GM19023 (cell line): ENCODE measurements at regions not wholly inside any gene's neighbourhood (a gene's known extent, or its start where the extent isn't known, plus 50 kb on each side); places are given as distances from the start of the nearest gene placed in this dataset.
A peak's percentile ranks its signal among the peaks of the same experiment; 100 is the strongest.

Experiments
- ATAC-seq: cut with Tn5 transposase; IDR thresholded peaks from one replicate; pipeline ENCODE4 v1.9.1; 2021; ENCODE audit warnings: mild to moderate bottlenecking, moderate library complexity; ENCODE audit not compliant: unreplicated experiment

GRCh38 chr14:39739796-39740195 is 307.6 kb upstream of the FBXO33 start:
- ATAC-seq = no peak

- ATAC-seq = no peak
These were observed 302.1 kb upstream of the FBXO33 start for GRCh38 chr14:39734306-39734705.

DNA sequence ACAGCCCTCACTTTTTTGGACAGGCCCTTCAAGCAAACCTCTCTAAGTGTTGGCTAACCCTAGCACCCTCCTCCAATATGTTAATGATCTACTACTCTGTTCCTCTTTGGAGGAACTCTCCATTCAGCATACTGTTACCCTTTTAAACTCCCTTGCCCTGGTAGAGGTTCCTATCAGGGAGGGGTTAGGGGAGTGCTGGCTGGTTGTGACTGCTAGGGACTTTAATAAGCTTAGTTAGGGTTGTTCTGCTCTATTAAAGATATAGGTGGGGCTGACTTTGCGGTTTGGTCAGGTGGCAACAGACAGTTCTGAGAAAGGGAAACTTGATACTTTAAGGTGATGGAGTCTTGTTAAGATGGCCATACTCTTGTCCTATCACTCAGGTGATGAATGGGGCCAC is 301.5 kb upstream of the FBXO33 start:
- ATAC-seq = no peak

GRCh38 chr14:39731912-39732311 is 299.7 kb upstream of the FBXO33 start:
- ATAC-seq = no peak

GRCh38 chr14:39726563-39726962 is 294.3 kb upstream of the FBXO33 start:
- ATAC-seq = no peak

DNA sequence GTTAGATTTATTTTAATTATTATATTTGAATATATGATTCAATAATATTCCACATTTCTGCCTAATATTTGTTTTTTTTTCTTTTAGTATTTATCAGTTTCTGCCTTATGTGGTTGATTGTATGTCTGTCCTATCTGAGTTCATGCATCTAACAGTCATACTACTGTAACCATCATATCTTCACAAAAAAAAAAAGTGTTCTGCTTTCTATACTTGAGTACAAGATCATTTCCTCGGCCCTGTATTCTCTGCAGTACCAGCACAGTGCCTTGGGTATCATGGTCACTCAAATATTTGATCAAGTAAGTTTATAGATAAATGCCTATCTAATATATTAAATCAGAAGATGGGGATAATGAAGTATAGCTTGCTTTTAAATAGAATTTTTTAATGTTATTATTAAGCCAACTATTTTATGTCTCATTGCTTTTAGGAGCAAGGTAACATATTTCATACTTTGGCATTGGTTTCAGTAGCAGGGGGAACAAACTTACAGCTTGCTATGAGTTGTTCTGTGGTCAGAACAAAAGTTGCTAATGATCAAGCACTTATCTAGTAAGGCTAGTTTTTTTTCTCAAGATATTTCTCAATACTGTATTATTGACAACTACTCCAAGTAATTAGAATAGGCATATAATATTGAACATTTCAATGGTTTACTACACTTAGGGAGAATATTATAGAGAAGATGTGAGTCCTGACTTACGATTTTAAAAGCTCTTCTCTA is 290.5 kb upstream of the FBXO33 start:
- no peak for ATAC-seq

DNA sequence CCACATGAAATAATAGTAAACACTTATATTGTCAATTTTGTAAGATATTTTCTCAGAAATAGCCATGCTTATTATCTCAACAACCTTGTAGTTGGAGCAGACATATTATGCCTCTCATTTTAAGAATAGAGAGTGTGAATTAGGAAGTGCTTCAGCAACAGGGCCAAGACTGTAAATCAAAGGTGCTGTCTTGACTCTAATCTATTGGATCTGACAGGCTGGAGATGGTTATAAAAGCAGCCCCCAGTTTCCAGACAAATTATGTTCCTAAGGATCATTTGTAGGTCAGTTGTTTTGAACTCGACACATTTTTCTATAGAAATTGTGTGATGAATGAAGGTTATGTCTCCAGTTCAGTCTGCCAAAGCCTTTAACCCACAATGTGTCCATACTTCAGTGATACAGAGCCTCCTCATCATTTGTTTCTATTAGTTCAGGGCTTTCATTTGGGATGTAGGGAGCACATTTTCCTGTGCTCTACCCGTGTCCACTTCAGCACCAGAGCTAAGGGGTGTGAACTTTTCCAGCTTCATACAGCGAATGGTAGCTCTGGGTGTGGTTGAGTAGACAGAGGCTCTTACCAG is 284.8 kb upstream of the FBXO33 start:
- ATAC-seq = no peak

- ATAC-seq = no peak
These were observed 280.2 kb upstream of the FBXO33 start for GRCh38 chr14:39712293-39712999.

- ATAC-seq = no peak
These were observed 272.4 kb upstream of the FBXO33 start for GRCh38 chr14:39704594-39704993.

GRCh38 chr14:39694341-39694740 is 262.1 kb upstream of the FBXO33 start:
- no peak for ATAC-seq

- ATAC-seq = no peak
These were observed 251.5 kb upstream of the FBXO33 start for GRCh38 chr14:39683691-39684260.

DNA sequence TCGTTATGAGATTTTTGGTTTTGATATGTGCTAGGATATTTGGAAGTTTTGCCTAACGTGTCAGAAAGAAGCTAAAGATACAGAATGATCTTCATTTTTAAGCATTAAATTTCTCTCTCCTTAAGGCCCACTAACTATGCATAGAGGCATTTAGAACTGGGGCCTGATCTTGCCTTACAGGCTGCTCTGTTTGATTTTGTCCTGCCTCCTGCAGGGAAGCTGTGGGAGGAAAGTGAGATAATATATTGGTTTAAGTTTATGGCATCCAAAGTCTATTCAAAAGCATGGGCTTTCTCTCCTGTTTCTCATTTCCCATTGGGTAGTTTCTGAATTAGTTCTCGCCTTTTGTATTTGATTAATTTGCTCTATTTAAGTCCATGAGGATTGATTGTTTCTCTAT is 250.3 kb upstream of the FBXO33 start:
- ATAC-seq = no peak

GRCh38 chr14:39681782-39682399 is 249.7 kb upstream of the FBXO33 start:
- ATAC-seq = no peak

DNA sequence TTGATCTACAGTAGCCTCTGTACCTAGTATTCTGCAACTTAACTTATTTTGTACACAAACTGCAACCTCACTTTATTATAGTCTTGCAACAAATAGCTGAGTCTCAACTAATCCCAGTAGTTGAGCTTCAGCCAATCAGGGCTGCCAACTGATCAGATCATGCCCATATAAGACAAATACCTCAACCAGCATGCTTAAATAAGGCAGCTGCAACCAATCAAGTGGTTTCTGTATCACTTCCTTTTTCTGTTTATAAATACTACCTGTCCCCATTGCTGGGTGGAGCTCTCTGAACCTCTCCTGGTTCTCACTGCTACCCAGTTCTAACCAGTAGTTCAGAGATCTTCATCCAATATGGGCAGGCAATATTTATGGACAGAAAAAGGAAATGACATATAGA is 248.5 kb upstream of the FBXO33 start:
- peak; percentile 87 for ATAC-seq

DNA sequence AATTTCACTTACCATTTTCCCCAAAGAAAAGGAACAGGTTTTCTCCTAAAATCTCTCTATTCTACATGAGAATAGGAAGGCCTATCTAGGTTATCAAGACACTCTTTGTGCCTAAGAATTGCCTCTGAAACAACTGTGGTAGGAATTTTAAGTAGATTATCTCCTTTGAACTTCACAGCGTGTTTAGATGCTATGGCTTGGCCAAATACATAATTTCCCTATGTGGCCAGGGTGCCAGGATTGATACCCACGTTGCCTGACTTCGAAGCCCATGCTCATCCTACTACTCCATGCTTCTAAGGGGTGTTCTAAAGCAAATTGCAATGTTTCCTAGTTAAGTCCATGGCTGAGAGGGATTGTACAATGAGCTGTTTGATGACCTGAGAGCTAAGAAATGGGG is 241.5 kb upstream of the FBXO33 start:
- no peak for ATAC-seq

GRCh38 chr14:39673270-39673711 is 241.1 kb upstream of the FBXO33 start:
- no peak for ATAC-seq

DNA sequence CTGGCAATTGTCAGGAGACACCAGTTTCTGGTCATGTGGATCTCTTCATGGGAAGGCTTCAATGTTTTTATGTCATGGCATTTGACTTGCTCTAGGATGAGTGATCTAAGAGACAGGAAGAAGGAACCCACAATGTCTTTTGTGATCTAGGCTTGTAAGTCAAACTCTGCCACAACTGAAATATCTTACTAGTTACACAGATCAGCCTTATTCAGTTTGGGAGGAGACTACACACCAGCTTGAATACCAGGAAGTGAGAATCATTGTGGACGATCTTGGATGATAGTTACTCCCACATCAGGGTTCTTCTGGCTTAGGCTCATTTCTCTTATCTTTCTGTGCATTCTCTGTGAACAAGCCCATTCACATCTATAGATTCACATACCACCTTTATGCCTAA is 236.2 kb upstream of the FBXO33 start:
- ATAC-seq = no peak

- ATAC-seq = no peak
These were observed 234.2 kb upstream of the FBXO33 start for GRCh38 chr14:39666386-39666785.

- ATAC-seq = no peak
These were observed 232.8 kb upstream of the FBXO33 start for GRCh38 chr14:39665075-39665475.

- no peak for ATAC-seq
These were observed 232.4 kb upstream of the FBXO33 start for GRCh38 chr14:39664646-39665045.

DNA sequence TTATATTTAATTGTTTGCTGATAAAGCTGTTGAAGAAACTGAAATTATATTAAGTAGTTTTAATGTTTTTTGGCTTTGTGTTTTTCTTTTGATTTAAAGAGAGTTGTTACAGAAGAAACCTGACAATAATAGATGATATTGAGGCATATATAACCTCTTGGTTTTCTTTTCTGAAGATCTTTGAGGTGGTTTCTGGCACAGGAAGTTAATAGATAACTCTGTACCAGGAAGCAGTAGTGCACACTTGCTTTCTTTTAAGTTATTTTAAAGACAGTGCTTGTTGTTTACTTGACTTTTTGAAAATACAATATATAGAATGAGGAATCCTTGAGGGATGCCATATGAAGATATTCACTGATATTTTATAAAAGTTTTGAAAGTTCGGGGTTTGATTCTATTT is 209.0 kb upstream of the FBXO33 start:
- peak; percentile 67 for ATAC-seq
